HG03103 (cell line): ENCODE measurements at regions not wholly inside any gene's neighbourhood (a gene's known extent, or its start where the extent isn't known, plus 50 kb on each side); places are given as distances from the start of the nearest gene placed in this dataset.
"Not testable (repeated sequence)": the region's sequence is repeated elsewhere in the genome, so short reads cannot be mapped to it uniquely, and the experiment has no call there.

Experiments
- ATAC-seq: cut with Tn5 transposase; IDR thresholded peaks from one replicate; pipeline ENCODE4 v1.9.1; 2021; ENCODE audit warnings: low read depth; ENCODE audit not compliant: unreplicated experiment

DNA sequence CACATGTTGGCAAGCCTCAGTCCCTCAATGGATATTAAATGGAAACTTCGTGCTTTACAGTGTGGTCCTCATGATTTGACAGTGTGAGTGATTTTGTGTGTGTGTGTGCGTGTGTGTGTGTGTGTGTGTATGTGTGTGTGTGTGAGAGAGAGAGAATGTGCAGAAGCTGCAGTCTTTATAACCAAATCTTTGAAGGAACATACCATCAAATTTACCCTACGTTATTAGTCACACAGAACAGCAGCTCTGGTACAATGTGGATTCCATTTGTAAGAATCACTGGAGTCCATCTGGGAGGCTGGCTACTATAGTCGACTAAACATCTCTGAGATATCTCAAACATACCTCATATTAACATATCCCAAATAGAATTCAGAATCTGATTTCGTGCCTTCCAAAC is 928.0 kb upstream of the POT1 start:
- no peak for ATAC-seq

GRCh38 chr7:125848157-125848556 is 918.5 kb upstream of the POT1 start:
- ATAC-seq, result no peak

DNA sequence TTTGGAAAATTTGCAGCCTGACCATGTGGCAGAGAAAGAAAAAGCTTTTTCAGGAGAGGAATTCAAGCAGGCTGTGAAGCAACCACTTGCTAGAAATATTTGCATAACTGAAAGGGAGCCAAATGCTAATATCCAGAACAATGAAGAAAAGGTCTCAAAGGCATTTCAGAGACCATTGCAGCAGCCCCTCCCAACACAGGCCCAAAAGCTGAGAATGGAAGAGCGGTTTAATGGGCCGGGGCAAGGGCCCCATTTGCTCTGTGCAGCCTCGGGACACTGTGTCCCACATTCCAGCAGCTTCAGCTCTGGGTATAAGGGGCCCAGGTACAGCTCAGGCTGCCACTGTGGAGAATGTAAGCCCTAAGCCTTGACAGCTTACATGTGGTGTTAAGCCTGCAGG is 918.1 kb upstream of the POT1 start:
- ATAC-seq, result no peak

DNA sequence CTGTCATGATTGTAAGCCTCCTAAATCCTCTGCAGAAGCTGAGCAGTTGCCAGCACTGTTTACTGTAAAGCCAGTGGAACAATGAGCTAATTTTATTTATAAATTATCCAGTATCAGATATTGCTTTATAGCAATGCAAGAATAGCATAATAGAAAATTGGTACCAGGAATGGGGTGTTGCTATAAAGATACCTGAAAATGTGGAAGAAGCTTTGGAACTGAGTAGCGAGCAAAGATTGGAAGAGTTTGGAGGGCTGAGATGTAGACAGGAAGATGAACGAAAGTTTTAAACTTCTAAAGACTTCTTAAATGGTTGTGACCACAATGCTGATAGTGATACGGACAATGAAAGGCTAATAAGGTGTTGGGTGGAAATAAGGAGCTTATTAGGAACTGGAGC is 917.4 kb upstream of the POT1 start:
- ATAC-seq, result no peak

GRCh38 chr7:125845686-125846085 is 916.1 kb upstream of the POT1 start:
- no peak for ATAC-seq

GRCh38 chr7:125834421-125834820 is 904.8 kb upstream of the POT1 start:
- no peak for ATAC-seq

- ATAC-seq, result no peak
Observed at GRCh38 chr7:125833839-125834238, 904.2 kb upstream of the POT1 start.

- no peak for ATAC-seq
Observed at GRCh38 chr7:125830743-125831142, 901.1 kb upstream of the POT1 start.

DNA sequence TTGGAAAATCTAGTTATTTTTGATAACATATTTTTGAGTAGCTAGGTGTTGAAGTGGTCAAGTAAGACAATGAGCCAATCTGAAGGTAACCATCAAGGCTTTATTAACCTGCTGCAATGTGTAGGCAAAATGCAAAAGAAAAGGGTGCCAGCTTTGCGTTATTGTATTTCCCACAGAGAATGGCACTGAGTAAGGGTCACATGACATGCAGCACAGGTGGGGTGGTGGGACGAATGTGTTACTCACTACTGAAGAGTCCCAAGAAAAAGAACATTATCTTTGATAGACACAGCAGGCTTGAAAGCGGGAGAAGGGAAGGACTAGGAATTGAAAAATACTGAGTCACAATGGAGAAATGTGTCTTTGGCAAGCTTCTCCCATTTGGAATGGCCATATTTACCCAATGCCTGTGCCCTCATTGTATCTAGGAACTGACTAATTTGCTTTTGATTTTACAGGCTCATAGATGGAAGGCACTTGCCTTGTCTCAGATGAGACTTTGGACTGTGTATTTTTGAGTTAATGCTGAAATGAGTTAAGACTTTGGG is 898.6 kb upstream of the POT1 start:
- no peak for ATAC-seq

- ATAC-seq, result no peak
Observed at GRCh38 chr7:125823538-125823937, 893.9 kb upstream of the POT1 start.

GRCh38 chr7:125820495-125820894 is 890.9 kb upstream of the POT1 start:
- ATAC-seq, result no peak

- no peak for ATAC-seq
Observed at GRCh38 chr7:125814100-125814499, 884.5 kb upstream of the POT1 start.

DNA sequence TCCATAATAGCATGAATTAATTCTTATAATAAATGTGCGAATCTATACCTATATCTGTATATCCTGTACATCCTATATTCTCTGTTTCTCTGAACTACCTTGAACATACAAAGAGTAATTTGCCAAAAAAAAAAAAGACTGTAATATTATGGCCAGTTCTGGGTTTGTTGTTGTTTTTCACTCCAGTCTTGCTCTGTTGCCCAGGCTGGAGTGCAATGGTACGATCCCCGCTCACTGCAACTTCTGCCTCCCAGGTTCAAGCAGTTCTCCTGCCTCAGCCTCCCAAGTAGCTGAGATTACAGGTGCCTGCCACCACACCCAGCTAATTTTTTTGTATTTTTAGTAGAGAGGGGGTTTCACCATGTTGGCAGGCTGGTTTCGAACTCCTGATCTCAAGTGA is 876.9 kb upstream of the POT1 start:
- not testable (repeated sequence) for ATAC-seq

- no peak for ATAC-seq
Observed at GRCh38 chr7:125804273-125804672, 874.6 kb upstream of the POT1 start.

- ATAC-seq, result no peak
Observed at GRCh38 chr7:125780153-125780552, 850.5 kb upstream of the POT1 start.

GRCh38 chr7:125775317-125775716 is 845.7 kb upstream of the POT1 start:
- no peak for ATAC-seq

GRCh38 chr7:125773113-125773785 is 843.6 kb upstream of the POT1 start:
- no peak for ATAC-seq

DNA sequence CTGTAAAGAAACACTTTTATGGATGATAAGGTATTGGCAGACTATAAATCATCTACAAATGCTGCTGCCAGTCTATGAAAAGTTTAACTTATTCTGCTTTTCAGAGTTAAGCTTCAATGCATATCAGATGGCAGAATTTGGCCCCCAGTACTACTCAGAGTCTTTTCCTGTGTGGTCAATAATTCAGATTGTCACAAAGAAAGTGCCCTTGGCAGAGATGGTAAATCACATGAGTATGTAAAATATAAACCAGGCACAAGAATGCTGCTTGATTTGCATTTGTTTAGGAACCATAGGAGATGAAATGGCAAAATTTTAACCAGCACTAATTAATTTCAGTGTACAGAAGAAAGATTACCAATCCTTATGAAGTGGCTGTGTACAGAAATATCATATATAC is 818.3 kb upstream of the POT1 start:
- no peak for ATAC-seq

DNA sequence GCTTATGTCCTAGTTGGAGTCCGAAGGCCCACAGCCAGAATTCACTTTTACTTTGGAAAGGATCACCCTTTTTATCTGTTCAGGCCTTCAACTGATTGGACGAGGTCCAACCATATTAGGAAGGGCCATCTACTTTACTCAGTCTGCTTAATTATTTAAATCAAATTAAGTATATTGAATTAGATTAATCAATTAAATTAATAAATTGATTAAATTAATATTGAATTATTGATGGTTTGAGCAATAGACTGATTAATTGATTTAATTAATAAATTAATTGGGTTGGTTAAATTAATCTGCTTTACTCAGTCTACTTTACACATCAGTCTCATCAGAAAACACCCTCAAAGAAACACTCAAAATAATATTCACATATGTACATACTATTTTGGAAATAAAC is 816.9 kb upstream of the POT1 start:
- no peak for ATAC-seq

- no peak for ATAC-seq
Observed at GRCh38 chr7:125727215-125727614, 797.6 kb upstream of the POT1 start.

- no peak for ATAC-seq
Observed at GRCh38 chr7:125695626-125696025, 766.0 kb upstream of the POT1 start.

- no peak for ATAC-seq
Observed at GRCh38 chr7:125683156-125683555, 753.5 kb upstream of the POT1 start.

DNA sequence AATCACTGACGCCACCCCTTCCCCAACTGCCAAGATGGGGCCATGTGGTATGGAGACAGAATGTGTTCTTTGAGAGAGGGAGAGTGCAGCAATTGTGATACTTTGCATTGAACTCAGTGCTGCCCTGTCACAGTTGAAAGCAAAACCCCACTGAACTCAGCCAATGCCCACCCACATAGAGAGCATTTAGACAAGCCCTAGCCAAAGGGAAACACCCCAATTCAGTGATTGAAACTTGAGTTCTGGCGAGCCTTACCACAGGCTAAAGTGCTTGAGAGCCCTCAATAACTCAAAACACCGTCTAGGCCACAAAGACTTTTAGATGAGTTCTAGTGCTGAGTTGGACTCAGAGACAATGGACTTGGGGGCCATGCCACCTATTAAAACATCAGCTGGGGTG is 751.9 kb upstream of the POT1 start:
- no peak for ATAC-seq
